ENCODE measurements at regions not wholly inside any gene's neighbourhood (a gene's known extent, or its start where the extent isn't known, plus 50 kb on each side); places are given as distances from the start of the nearest gene placed in this dataset.

GRCh38 chr15:70260580-70260979 is 162.9 kb upstream of the TLE3 start:
- H3K27me3 Mint-ChIP-seq (ENCODE audit: low read depth), result peaks cover 40% of the 10 kb centered on the region
- peaks cover 31% of the 10 kb centered on the region for H3K4me1 Mint-ChIP-seq (ENCODE audit: low read depth)
- no peaks in the 10 kb centered on the region for H3K9me3 Mint-ChIP-seq
- H3K36me3 Mint-ChIP-seq (ENCODE audit: low read depth), result no peaks in the 10 kb centered on the region
- no peak overlapping the region for H3K27ac Mint-ChIP-seq
- H3K4me3 Mint-ChIP-seq, result no peak overlapping the region

- Mint-ChIP-seq H3K27ac (no peak overlapping the region), H3K27me3 (ENCODE audit: low read depth) (peaks cover 45% of the 10 kb centered on the region), H3K4me1 (ENCODE audit: low read depth) (peaks cover 31% of the 10 kb centered on the region), H3K4me3 (no peak overlapping the region), H3K9me3 (no peaks in the 10 kb centered on the region), H3K36me3 (ENCODE audit: low read depth) (no peaks in the 10 kb centered on the region)
These were observed 162.2 kb upstream of the TLE3 start for GRCh38 chr15:70259640-70260508.

GRCh38 chr15:70259028-70259424 is 161.3 kb upstream of the TLE3 start:
- H3K36me3 Mint-ChIP-seq (ENCODE audit: low read depth), result no peaks in the 10 kb centered on the region
- peaks cover 31% of the 10 kb centered on the region for H3K4me1 Mint-ChIP-seq (ENCODE audit: low read depth)
- peak overlapping the region; percentile 43 for H3K27ac Mint-ChIP-seq
- peak overlapping the region; percentile 45 for H3K4me3 Mint-ChIP-seq
- H3K9me3 Mint-ChIP-seq, result no peaks in the 10 kb centered on the region
- H3K27me3 Mint-ChIP-seq (ENCODE audit: low read depth), result peaks cover 43% of the 10 kb centered on the region

- Mint-ChIP-seq H3K36me3 (ENCODE audit: low read depth) (no peaks in the 10 kb centered on the region), H3K27ac (peak overlapping the region; percentile 43), H3K27me3 (ENCODE audit: low read depth) (peaks cover 40% of the 10 kb centered on the region), H3K9me3 (no peaks in the 10 kb centered on the region), H3K4me3 (peak overlapping the region; percentile 45), H3K4me1 (ENCODE audit: low read depth) (peaks cover 31% of the 10 kb centered on the region)
These were observed 160.8 kb upstream of the TLE3 start for GRCh38 chr15:70258369-70259027.

GRCh38 chr15:70257573-70258248 is 160.0 kb upstream of the TLE3 start:
- Mint-ChIP-seq H3K27me3 (ENCODE audit: low read depth) (peaks cover 37% of the 10 kb centered on the region), H3K27ac (no peak overlapping the region), H3K36me3 (ENCODE audit: low read depth) (no peaks in the 10 kb centered on the region), H3K4me3 (no peak overlapping the region), H3K4me1 (ENCODE audit: low read depth) (peaks cover 31% of the 10 kb centered on the region), H3K9me3 (no peaks in the 10 kb centered on the region)

GRCh38 chr15:70257047-70257446 is 159.3 kb upstream of the TLE3 start:
- no peak overlapping the region for H3K4me3 Mint-ChIP-seq
- no peak overlapping the region for H3K27ac Mint-ChIP-seq
- no peaks in the 10 kb centered on the region for H3K9me3 Mint-ChIP-seq
- H3K4me1 Mint-ChIP-seq (ENCODE audit: low read depth), result peaks cover 29% of the 10 kb centered on the region
- no peaks in the 10 kb centered on the region for H3K36me3 Mint-ChIP-seq (ENCODE audit: low read depth)
- H3K27me3 Mint-ChIP-seq (ENCODE audit: low read depth), result peaks cover 34% of the 10 kb centered on the region

- Mint-ChIP-seq H3K27me3 (ENCODE audit: low read depth) (peaks cover 37% of the 10 kb centered on the region), H3K36me3 (ENCODE audit: low read depth) (no peaks in the 10 kb centered on the region), H3K4me1 (ENCODE audit: low read depth) (peaks cover 16% of the 10 kb centered on the region), H3K4me3 (no peak overlapping the region), H3K27ac (no peak overlapping the region), H3K9me3 (no peaks in the 10 kb centered on the region)
These were observed 156.7 kb upstream of the TLE3 start for GRCh38 chr15:70254311-70254869.

GRCh38 chr15:70253461-70254156 is 155.9 kb upstream of the TLE3 start:
- Mint-ChIP-seq H3K27ac (peak overlapping the region; percentile 26), H3K4me1 (ENCODE audit: low read depth) (peaks cover 10% of the 10 kb centered on the region), H3K27me3 (ENCODE audit: low read depth) (peaks cover 37% of the 10 kb centered on the region), H3K36me3 (ENCODE audit: low read depth) (no peaks in the 10 kb centered on the region), H3K9me3 (no peaks in the 10 kb centered on the region), H3K4me3 (no peak overlapping the region)

- Mint-ChIP-seq H3K4me1 (ENCODE audit: low read depth) (peaks cover 6% of the 10 kb centered on the region), H3K27ac (no peak overlapping the region), H3K27me3 (ENCODE audit: low read depth) (peaks cover 37% of the 10 kb centered on the region)
These were observed 155.2 kb upstream of the TLE3 start for GRCh38 chr15:70252951-70253320.

GRCh38 chr15:70252056-70252950 is 154.6 kb upstream of the TLE3 start:
- H3K4me3 Mint-ChIP-seq, result no peak overlapping the region
- H3K9me3 Mint-ChIP-seq, result no peaks in the 10 kb centered on the region
- H3K4me1 Mint-ChIP-seq (ENCODE audit: low read depth), result peaks cover 1% of the 10 kb centered on the region
- no peak overlapping the region for H3K27ac Mint-ChIP-seq
- H3K27me3 Mint-ChIP-seq (ENCODE audit: low read depth), result peaks cover 31% of the 10 kb centered on the region
- no peaks in the 10 kb centered on the region for H3K36me3 Mint-ChIP-seq (ENCODE audit: low read depth)

More at GRCh38 chr15:70252951-70253320, 155.2 kb upstream of the TLE3 start:
- no peaks in the 10 kb centered on the region for H3K36me3 Mint-ChIP-seq (ENCODE audit: low read depth)
- H3K4me3 Mint-ChIP-seq, result no peak overlapping the region
- H3K9me3 Mint-ChIP-seq, result no peaks in the 10 kb centered on the region

GRCh38 chr15:70251246-70251990 is 153.7 kb upstream of the TLE3 start:
- no peak overlapping the region for H3K4me3 Mint-ChIP-seq
- no peak overlapping the region for H3K27ac Mint-ChIP-seq
- no peaks in the 10 kb centered on the region for H3K36me3 Mint-ChIP-seq (ENCODE audit: low read depth)
- no peaks in the 10 kb centered on the region for H3K9me3 Mint-ChIP-seq
- H3K4me1 Mint-ChIP-seq (ENCODE audit: low read depth), result peaks cover 1% of the 10 kb centered on the region
- peaks cover 22% of the 10 kb centered on the region for H3K27me3 Mint-ChIP-seq (ENCODE audit: low read depth)

GRCh38 chr15:70250208-70251201 is 152.8 kb upstream of the TLE3 start:
- Mint-ChIP-seq H3K36me3 (ENCODE audit: low read depth) (no peaks in the 10 kb centered on the region), H3K4me1 (ENCODE audit: low read depth) (peaks cover 3% of the 10 kb centered on the region), H3K4me3 (no peak overlapping the region), H3K9me3 (no peaks in the 10 kb centered on the region), H3K27me3 (ENCODE audit: low read depth) (peaks cover 14% of the 10 kb centered on the region), H3K27ac (no peak overlapping the region)
